ENCODE measurements at regions not wholly inside any gene's neighbourhood (a gene's known extent, or its start where the extent isn't known, plus 50 kb on each side); places are given as distances from the start of the nearest gene placed in this dataset.
"Not testable (repeated sequence)": the region's sequence is repeated elsewhere in the genome, so short reads cannot be mapped to it uniquely, and the experiment has no call there.

DNA sequence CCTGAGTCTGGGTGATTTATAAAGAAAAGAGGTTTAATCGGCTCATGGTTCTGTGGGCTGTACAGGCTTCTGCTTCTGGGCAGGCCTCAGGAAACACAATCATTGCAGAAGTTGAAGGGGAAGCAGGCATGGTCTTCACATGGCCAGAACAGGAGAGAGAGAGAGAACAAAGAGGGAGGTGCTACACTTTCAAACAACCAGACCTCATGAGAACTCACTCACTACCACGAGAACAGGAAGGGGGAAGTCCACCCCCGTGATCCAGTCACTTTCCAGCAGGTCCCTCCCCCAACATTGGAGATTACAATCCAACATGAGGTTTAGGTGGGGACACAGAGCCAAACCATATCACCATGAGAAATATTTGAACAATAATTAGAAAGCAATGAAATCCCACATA lies 222.9 kb downstream of the FAM72C start:
- H3K27me3 ChIP-seq (ENCODE audit: control insufficient read depth, insufficient read depth, low read length): no peaks in the 10 kb centered on the region
- intact Hi-C loops (cut with micrococcal nuclease): no loop called here
- H3K9me3 Mint-ChIP-seq: peaks cover 0 to under 1% of the 10 kb centered on the region in 2 donors
- no peak overlapping the region for H3K4me3 ChIP-seq (ENCODE audit: low read length)
- no peaks in the 10 kb centered on the region for H3K4me1 ChIP-seq (ENCODE audit: control insufficient read depth, insufficient read depth, low read length)
- no peak overlapping the region for H3K27ac Mint-ChIP-seq
- H3K27me3 Mint-ChIP-seq (ENCODE audit: low read depth in 2 of 2): no peaks in the 10 kb centered on the region
- H3K27ac ChIP-seq (ENCODE audit: low read length): no peak overlapping the region
- no peaks in the 10 kb centered on the region for H3K36me3 Mint-ChIP-seq
- ATAC-seq (no peak), DNase-seq (no peak)
- no peaks in the 10 kb centered on the region for H3K4me1 Mint-ChIP-seq
- H3K4me3 Mint-ChIP-seq: no peak overlapping the region
- TF ChIP-seq, protein P1, sequence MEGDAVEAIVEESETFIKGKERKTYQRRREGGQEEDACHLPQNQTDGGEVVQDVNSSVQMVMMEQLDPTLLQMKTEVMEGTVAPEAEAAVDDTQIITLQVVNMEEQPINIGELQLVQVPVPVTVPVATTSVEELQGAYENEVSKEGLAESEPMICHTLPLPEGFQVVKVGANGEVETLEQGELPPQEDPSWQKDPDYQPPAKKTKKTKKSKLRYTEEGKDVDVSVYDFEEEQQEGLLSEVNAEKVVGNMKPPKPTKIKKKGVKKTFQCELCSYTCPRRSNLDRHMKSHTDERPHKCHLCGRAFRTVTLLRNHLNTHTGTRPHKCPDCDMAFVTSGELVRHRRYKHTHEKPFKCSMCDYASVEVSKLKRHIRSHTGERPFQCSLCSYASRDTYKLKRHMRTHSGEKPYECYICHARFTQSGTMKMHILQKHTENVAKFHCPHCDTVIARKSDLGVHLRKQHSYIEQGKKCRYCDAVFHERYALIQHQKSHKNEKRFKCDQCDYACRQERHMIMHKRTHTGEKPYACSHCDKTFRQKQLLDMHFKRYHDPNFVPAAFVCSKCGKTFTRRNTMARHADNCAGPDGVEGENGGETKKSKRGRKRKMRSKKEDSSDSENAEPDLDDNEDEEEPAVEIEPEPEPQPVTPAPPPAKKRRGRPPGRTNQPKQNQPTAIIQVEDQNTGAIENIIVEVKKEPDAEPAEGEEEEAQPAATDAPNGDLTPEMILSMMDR (IDR thresholded peaks at IDR 0.05): no peak
- no peaks in the 10 kb centered on the region for H3K36me3 ChIP-seq (ENCODE audit: control insufficient read depth, insufficient read depth, low read length)
- WGBS (ENCODE audit: insufficient coverage): 15% methylated on average over 3 of the region's 3 CpGs
- no peaks in the 10 kb centered on the region for H3K9me3 ChIP-seq (ENCODE audit: control insufficient read depth, insufficient read depth, low read length)

- Histone ChIP-seq H3K4me1 (ENCODE audit: control insufficient read depth, insufficient read depth, low read length) (no peaks in the 10 kb centered on the region), H3K36me3 (ENCODE audit: control insufficient read depth, insufficient read depth, low read length) (no peaks in the 10 kb centered on the region), H3K27ac (ENCODE audit: low read length) (no peak overlapping the region), H3K4me3 (ENCODE audit: low read length) (no peak overlapping the region), H3K9me3 (ENCODE audit: control insufficient read depth, insufficient read depth, low read length) (no peaks in the 10 kb centered on the region), H3K27me3 (ENCODE audit: control insufficient read depth, insufficient read depth, low read length) (peaks cover 3% of the 10 kb centered on the region)
- Mint-ChIP-seq H3K27ac (no peak overlapping the region), H3K27me3 (ENCODE audit: low read depth in 2 of 2) (peaks cover 10 to 43% of the 10 kb centered on the region in 2 donors), H3K36me3 (no peaks in the 10 kb centered on the region), H3K9me3 (no peaks in the 10 kb centered on the region), H3K4me3 (no peak overlapping the region), H3K4me1 (no peaks in the 10 kb centered on the region)
- ATAC-seq (no peak), DNase-seq (no peak)
- TF ChIP-seq, protein P1 (IDR thresholded peaks at IDR 0.05): no peak
- WGBS (ENCODE audit: insufficient coverage): 20% methylated on average over 14 of the region's 14 CpGs
- intact Hi-C loops (cut with micrococcal nuclease): no loop called here
Measured at GRCh38 chr1:143736562-143736961, 235.2 kb downstream of the FAM72C start.

DNA sequence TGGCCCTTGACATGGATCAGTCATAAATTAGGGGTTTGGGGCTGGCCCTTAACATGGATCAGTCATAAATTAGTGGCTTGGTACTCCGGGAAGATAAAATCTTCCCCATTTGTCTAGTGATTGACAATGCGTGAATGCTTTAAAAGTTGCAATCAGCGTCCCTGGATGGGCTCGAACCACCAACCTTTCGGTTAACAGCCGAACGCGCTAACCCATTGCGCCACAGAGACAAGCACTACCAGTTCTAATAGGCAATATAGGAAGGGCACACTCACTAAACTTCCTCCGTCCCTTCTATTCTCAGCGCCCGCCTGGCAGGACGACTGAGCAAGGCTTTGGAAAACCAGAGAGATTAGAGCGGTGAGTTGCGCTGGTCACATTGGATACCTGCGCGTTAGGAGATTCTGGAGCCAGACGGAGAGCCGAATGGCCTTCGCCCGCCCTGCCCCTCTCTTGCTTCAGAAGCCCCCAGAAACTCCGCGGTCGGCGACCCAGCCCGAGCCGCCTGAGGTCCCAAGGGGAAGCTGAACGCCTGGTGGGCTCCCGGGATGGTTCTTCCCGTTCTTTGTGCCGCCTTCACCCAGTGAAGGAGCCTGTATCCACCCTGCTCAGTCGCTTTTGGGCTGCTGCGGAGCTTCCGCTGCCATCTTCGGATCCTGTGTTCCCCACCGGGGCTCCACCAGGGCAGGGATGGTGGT lies 235.9 kb downstream of the FAM72C start:
- peaks cover 7% of the 10 kb centered on the region for H3K27me3 ChIP-seq (ENCODE audit: control insufficient read depth, insufficient read depth, low read length)
- no peaks in the 10 kb centered on the region for H3K4me1 ChIP-seq (ENCODE audit: control insufficient read depth, insufficient read depth, low read length)
- H3K9me3 Mint-ChIP-seq: no peaks in the 10 kb centered on the region
- H3K4me1 Mint-ChIP-seq: no peaks in the 10 kb centered on the region
- H3K27ac ChIP-seq (ENCODE audit: low read length): no peak overlapping the region
- DNase-seq: no peak
- H3K4me3 Mint-ChIP-seq: no peak overlapping the region
- no peak overlapping the region for H3K27ac Mint-ChIP-seq
- no peaks in the 10 kb centered on the region for H3K9me3 ChIP-seq (ENCODE audit: control insufficient read depth, insufficient read depth, low read length)
- no peak for ATAC-seq
- intact Hi-C loops (cut with micrococcal nuclease): no loop called here
- H3K27me3 Mint-ChIP-seq (ENCODE audit: low read depth in 2 of 2): peaks cover 10 to 49% of the 10 kb centered on the region in 2 donors
- H3K36me3 Mint-ChIP-seq: no peaks in the 10 kb centered on the region
- H3K4me3 ChIP-seq (ENCODE audit: low read length): no peak overlapping the region
- WGBS (ENCODE audit: insufficient coverage): 8% methylated on average over 36 of the region's 36 CpGs
- TF ChIP-seq, protein P1 (IDR thresholded peaks at IDR 0.05): no peak
- H3K36me3 ChIP-seq (ENCODE audit: control insufficient read depth, insufficient read depth, low read length): no peaks in the 10 kb centered on the region

DNA sequence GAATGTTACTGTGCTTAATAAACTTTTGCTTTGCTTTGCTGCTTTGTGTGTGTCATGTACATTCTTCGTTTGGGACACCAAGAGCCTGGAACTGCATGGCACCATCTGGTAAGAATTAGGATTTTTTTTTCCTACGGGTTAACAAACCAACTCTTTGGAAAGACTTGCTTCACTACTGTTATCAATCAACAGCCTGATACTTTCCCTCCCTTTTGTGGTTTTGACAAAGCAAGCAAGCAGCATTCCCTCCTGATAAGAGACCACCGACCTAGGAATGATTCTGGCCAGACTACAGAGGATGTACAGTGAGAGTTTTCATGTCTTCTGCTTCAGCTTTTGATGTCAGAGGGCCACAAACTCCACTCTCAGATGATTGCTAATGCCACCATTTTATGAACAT lies 237.5 kb downstream of the FAM72C start:
- intact Hi-C loops (cut with micrococcal nuclease); ATAC-seq; H3K4me3 Mint-ChIP-seq; H3K4me1 ChIP-seq (ENCODE audit: control insufficient read depth, insufficient read depth, low read length); H3K4me1 Mint-ChIP-seq; H3K27me3 ChIP-seq (ENCODE audit: control insufficient read depth, insufficient read depth, low read length); H3K36me3 Mint-ChIP-seq; H3K27ac Mint-ChIP-seq; H3K27ac ChIP-seq (ENCODE audit: low read length); H3K9me3 ChIP-seq (ENCODE audit: control insufficient read depth, insufficient read depth, low read length); H3K9me3 Mint-ChIP-seq; DNase-seq; H3K4me3 ChIP-seq (ENCODE audit: low read length); H3K36me3 ChIP-seq (ENCODE audit: control insufficient read depth, insufficient read depth, low read length): not testable (repeated sequence)
- WGBS (ENCODE audit: insufficient coverage): no CpG with 5 or more reads among the region's 3 CpGs
- peaks cover 10 to 52% of the 10 kb centered on the region in 2 donors for H3K27me3 Mint-ChIP-seq (ENCODE audit: low read depth in 2 of 2)

DNA sequence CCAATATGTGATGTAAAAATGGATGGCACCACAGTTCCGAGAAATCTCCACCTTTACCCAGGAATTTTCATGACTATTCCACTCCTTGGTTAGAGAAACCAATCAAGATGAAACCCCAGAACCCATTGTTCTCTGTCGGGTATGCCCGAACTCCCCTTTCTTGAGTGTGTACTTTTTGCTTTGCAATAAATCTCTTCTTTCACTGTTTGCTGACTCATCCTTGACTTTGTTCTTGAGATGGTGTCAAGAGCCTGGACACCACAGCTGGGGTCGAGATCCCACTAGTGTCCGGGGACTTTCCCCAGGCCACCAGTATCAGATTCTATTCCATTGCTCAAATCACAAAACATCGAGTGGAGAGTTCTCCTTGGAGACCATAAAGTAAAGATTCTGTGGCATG lies 240.9 kb downstream of the FAM72C start:
- H3K4me1 Mint-ChIP-seq; H3K36me3 Mint-ChIP-seq; H3K4me3 Mint-ChIP-seq; H3K9me3 Mint-ChIP-seq; H3K27ac Mint-ChIP-seq; ATAC-seq; H3K9me3 ChIP-seq (ENCODE audit: control insufficient read depth, insufficient read depth, low read length); H3K4me1 ChIP-seq (ENCODE audit: control insufficient read depth, insufficient read depth, low read length); DNase-seq; intact Hi-C loops (cut with micrococcal nuclease); H3K27ac ChIP-seq (ENCODE audit: low read length); H3K36me3 ChIP-seq (ENCODE audit: control insufficient read depth, insufficient read depth, low read length); H3K4me3 ChIP-seq (ENCODE audit: low read length): not testable (repeated sequence)
- H3K27me3 Mint-ChIP-seq (ENCODE audit: low read depth in 2 of 2): peaks cover 11 to 47% of the 10 kb centered on the region in 2 donors
- H3K27me3 ChIP-seq (ENCODE audit: control insufficient read depth, insufficient read depth, low read length): peaks cover 13% of the 10 kb centered on the region
- WGBS (ENCODE audit: insufficient coverage): 83% methylated on average over 6 of the region's 6 CpGs

GRCh38 chr1:143729449-143730111 lies 242.2 kb downstream of the FAM72C start:
- H3K4me3 Mint-ChIP-seq; intact Hi-C loops (cut with micrococcal nuclease); H3K36me3 ChIP-seq (ENCODE audit: control insufficient read depth, insufficient read depth, low read length); H3K9me3 Mint-ChIP-seq; H3K9me3 ChIP-seq (ENCODE audit: control insufficient read depth, insufficient read depth, low read length); H3K4me1 ChIP-seq (ENCODE audit: control insufficient read depth, insufficient read depth, low read length); H3K36me3 Mint-ChIP-seq; H3K4me1 Mint-ChIP-seq; H3K4me3 ChIP-seq (ENCODE audit: low read length); DNase-seq: not testable (repeated sequence)
- Histone ChIP-seq H3K27me3 (ENCODE audit: control insufficient read depth, insufficient read depth, low read length) (peaks cover 15% of the 10 kb centered on the region), H3K27ac (ENCODE audit: low read length) (peak overlapping the region; percentile 45)
- ATAC-seq: peak; percentile 64 to 74 (median 71)
- Mint-ChIP-seq H3K27me3 (ENCODE audit: low read depth in 2 of 2) (peaks cover 11 to 42% of the 10 kb centered on the region in 2 donors), H3K27ac (peak overlapping the region in 1 of 2 donors; percentile 85)
- 2% methylated on average over 7 of the region's 39 CpGs for WGBS (ENCODE audit: insufficient coverage)

Data from natural killer cell (primary cell).